HG03354 (cell line): ENCODE measurements at regions not wholly inside any gene's neighbourhood (a gene's known extent, or its start where the extent isn't known, plus 50 kb on each side); places are given as distances from the start of the nearest gene placed in this dataset.
A peak's percentile ranks its signal among the peaks of the same experiment; 100 is the strongest.

ENCODE experiments used
- ATAC-seq: cut with Tn5 transposase; IDR thresholded peaks from one replicate; pipeline ENCODE4 v1.9.1; 2021; ENCODE audit warnings: mild to moderate bottlenecking; ENCODE audit not compliant: unreplicated experiment, poor library complexity, severe bottlenecking

- no peak for ATAC-seq
Observed at GRCh38 chr4:104418286-104418685, 76.4 kb downstream of the CXXC4 start.

GRCh38 chr4:104417357-104417882, 77.3 kb downstream of the CXXC4 start:
- ATAC-seq, result no peak

GRCh38 chr4:104416725-104417356, 77.9 kb downstream of the CXXC4 start:
- no peak for ATAC-seq

- no peak for ATAC-seq
Observed at GRCh38 chr4:104413487-104413886, 81.2 kb downstream of the CXXC4 start.

- ATAC-seq, result no peak
Observed at GRCh38 chr4:104412344-104412743, 82.3 kb downstream of the CXXC4 start.

GRCh38 chr4:104411502-104411901, 83.2 kb downstream of the CXXC4 start:
- no peak for ATAC-seq

- ATAC-seq, result no peak
Observed at GRCh38 chr4:104408878-104409277, 85.8 kb downstream of the CXXC4 start.

GRCh38 chr4:104404361-104404760, 90.3 kb downstream of the CXXC4 start:
- ATAC-seq, result no peak

GRCh38 chr4:104395168-104395614, 99.5 kb downstream of the CXXC4 start:
- ATAC-seq, result no peak

GRCh38 chr4:104394406-104395167, 100.1 kb downstream of the CXXC4 start:
- ATAC-seq, result no peak

GRCh38 chr4:104393655-104394324, 100.9 kb downstream of the CXXC4 start:
- no peak for ATAC-seq

GRCh38 chr4:104385713-104386112, 109.0 kb downstream of the CXXC4 start:
- ATAC-seq, result no peak

GRCh38 chr4:104382961-104383360, 111.7 kb downstream of the CXXC4 start:
- no peak for ATAC-seq

- no peak for ATAC-seq
Observed at GRCh38 chr4:104381729-104382128, 113.0 kb downstream of the CXXC4 start.

GRCh38 chr4:104365618-104366017, 129.1 kb downstream of the CXXC4 start:
- no peak for ATAC-seq

- no peak for ATAC-seq
Observed at GRCh38 chr4:104353481-104353880, 141.2 kb downstream of the CXXC4 start.

GRCh38 chr4:104352211-104352610, 142.5 kb downstream of the CXXC4 start:
- ATAC-seq, result peak; percentile 56

GRCh38 chr4:104351706-104352105, 143.0 kb downstream of the CXXC4 start:
- no peak for ATAC-seq

GRCh38 chr4:104345598-104346242, 149.0 kb downstream of the CXXC4 start:
- no peak for ATAC-seq

- no peak for ATAC-seq
Observed at GRCh38 chr4:104344342-104344980, 150.2 kb downstream of the CXXC4 start.
